ENCODE measurements at regions not wholly inside any gene's neighbourhood (a gene's known extent, or its start where the extent isn't known, plus 50 kb on each side); places are given as distances from the start of the nearest gene placed in this dataset.

DNA sequence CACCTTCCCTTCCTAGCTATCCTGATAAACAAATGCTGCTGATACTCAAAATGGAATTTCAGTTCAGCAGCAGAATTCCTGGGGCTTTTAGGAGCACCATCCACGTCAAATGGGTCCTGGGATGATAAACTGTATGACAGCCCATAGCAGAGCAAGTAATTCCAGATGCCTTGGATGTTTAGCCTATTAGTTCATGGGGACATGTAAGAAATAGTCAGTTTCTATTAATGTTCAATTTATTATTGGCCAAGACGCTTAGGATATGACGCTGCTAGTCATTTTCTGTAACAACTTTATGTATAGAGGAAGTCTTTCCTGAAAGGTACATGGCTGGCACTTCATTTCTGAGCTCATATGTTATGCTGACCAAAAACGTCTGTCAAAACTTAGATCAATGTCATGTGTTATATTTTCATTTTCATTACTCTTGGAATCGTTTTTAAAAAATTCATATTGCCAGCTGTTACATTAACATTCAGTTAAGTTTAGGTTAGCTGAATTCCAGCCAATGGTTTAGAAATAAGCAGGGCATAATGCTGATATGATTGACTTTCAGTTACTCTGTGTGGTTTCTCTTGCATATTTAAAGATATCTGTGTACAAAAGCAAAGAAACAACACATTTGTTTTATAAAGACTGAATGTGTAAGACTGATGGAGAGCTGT, 243.8 kb downstream of the CSNK1G3 start:
- Histone ChIP-seq H3K9me3 (ENCODE audit: control insufficient read depth in 1 of 2, insufficient read depth in 1 of 2, low read depth in 1 of 2, low read length in 2 of 2) (no peaks in the 10 kb centered on the region; a peak in 1 of 4 replicates), H3K36me3 (ENCODE audit: control insufficient read depth in 1 of 2, insufficient read depth in 2 of 2, low read length in 2 of 2) (no peaks in the 10 kb centered on the region), H4K20me1 (ENCODE audit: insufficient read depth) (no peaks in the 10 kb centered on the region), H3K4me1 (ENCODE audit: control insufficient read depth in 1 of 2, insufficient read depth in 2 of 2, low read length in 2 of 2) (no peaks in the 10 kb centered on the region), H3K4me2 (ENCODE audit: low read length) (no peak overlapping the region), H3K4me3 (replicated peaks in 1 of 2; ENCODE audit: low read depth in 1 of 2, low read length in 2 of 2) (no peak overlapping the region), H3K27me3 (ENCODE audit: insufficient read depth, low read length) (no peaks in the 10 kb centered on the region), H3K9me2 (ENCODE audit: insufficient read depth) (no peaks in the 10 kb centered on the region), H3K9ac (ENCODE audit: low read length) (no peak overlapping the region), H3K79me2 (ENCODE audit: insufficient read depth, low read length) (no peaks in the 10 kb centered on the region), H2AFZ (ENCODE audit: low read depth, low read length, poor library complexity, severe bottlenecking) (no peak overlapping the region), H3K27ac (ENCODE audit: low read depth, low read length) (no peak overlapping the region)
- intact Hi-C loops (cut with micrococcal nuclease), result no loop called here
- CTCF ChIA-PET, result interaction anchor here (0.7 kb wide), 1 partner anchor 21 kb away, joined by 3 read pairs; no protein-coding TSS in a partner anchor
- POLR2A ChIA-PET, result no interaction called here
- no peak for ATAC-seq
- BruUV-seq (replicated peaks), result no TSS peak
- TF ChIP-seq EZH2 (IDR thresholded peaks at IDR 0.05) (no peak), POLR2A (IDR thresholded peaks at IDR 0.05; ENCODE audit: borderline replicate concordance, extremely low read depth, insufficient read depth, insufficient read length) (no peak), EZH2phosphoT487 (IDR thresholded peaks at IDR 0.05; ENCODE audit: borderline replicate concordance) (no peak), YY1 (IDR thresholded peaks at IDR 0.05; ENCODE audit: extremely low read depth, insufficient replicate concordance, low read depth, low read length) (no peak)
- TF ChIP-seq, protein P1, sequence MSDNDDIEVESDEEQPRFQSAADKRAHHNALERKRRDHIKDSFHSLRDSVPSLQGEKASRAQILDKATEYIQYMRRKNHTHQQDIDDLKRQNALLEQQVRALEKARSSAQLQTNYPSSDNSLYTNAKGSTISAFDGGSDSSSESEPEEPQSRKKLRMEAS (IDR thresholded peaks at IDR 0.05), result no peak
- RAD21 ChIA-PET (ENCODE audit: low non-redundant PET in 1 of 2, low total read pairs in 2 of 2, uncharacterized antibody in 2 of 2, unreplicated experiment in 2 of 2), result no interaction called here
- no peak for DNase-seq (ENCODE audit: low read depth, low spot score)

DNA sequence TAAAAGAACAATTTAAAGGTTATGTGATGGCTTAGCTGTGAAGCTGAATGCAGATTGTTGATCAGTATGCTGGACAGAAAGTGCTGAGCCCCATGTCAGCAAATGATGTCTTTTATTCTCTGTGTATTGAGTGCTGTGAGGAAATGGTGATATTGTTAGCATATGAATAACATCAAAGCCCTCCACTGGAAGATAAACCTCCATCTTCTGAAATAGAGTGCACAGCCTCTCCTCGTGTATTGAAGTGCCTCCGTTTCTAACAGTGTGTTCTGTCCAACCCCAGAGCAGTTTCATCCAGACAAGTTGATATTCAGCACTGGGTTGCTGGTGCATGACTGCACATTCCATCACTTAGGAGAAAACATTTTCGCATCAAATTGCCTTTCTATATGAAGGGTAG, 242.9 kb downstream of the CSNK1G3 start:
- no peak overlapping the region for H3K9ac ChIP-seq (ENCODE audit: low read length)
- H3K36me3 ChIP-seq (ENCODE audit: control insufficient read depth in 1 of 2, insufficient read depth in 2 of 2, low read length in 2 of 2), result no peaks in the 10 kb centered on the region
- intact Hi-C loops (cut with micrococcal nuclease), result no loop called here
- no peaks in the 10 kb centered on the region for H4K20me1 ChIP-seq (ENCODE audit: insufficient read depth)
- DNase-seq (ENCODE audit: low read depth, low spot score), result no peak
- RAD21 ChIA-PET (ENCODE audit: low non-redundant PET in 1 of 2, low total read pairs in 2 of 2, uncharacterized antibody in 2 of 2, unreplicated experiment in 2 of 2), result no interaction called here
- H3K9me3 ChIP-seq (ENCODE audit: control insufficient read depth in 1 of 2, insufficient read depth in 1 of 2, low read depth in 1 of 2, low read length in 2 of 2), result no peaks in the 10 kb centered on the region; a peak in 1 of 4 replicates
- H3K4me3 ChIP-seq (replicated peaks in 1 of 2; ENCODE audit: low read depth in 1 of 2, low read length in 2 of 2), result no peak overlapping the region
- H3K27ac ChIP-seq (ENCODE audit: low read depth, low read length), result no peak overlapping the region
- no peaks in the 10 kb centered on the region for H3K9me2 ChIP-seq (ENCODE audit: insufficient read depth)
- H3K4me1 ChIP-seq (ENCODE audit: control insufficient read depth in 1 of 2, insufficient read depth in 2 of 2, low read length in 2 of 2), result no peaks in the 10 kb centered on the region
- H3K27me3 ChIP-seq (ENCODE audit: insufficient read depth, low read length), result no peaks in the 10 kb centered on the region
- no TSS peak for BruUV-seq (replicated peaks)
- TF ChIP-seq SRF (IDR thresholded peaks at IDR 0.05; ENCODE audit: low read depth) (no peak), POLR2A (IDR thresholded peaks at IDR 0.05; ENCODE audit: borderline replicate concordance, extremely low read depth, insufficient read depth, insufficient read length) (no peak), EZH2phosphoT487 (IDR thresholded peaks at IDR 0.05; ENCODE audit: borderline replicate concordance) (no peak)
- TF ChIP-seq, protein P2, sequence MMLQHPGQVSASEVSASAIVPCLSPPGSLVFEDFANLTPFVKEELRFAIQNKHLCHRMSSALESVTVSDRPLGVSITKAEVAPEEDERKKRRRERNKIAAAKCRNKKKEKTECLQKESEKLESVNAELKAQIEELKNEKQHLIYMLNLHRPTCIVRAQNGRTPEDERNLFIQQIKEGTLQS (IDR thresholded peaks at IDR 0.05), result no peak
- H3K4me2 ChIP-seq (ENCODE audit: low read length), result no peak overlapping the region
- ATAC-seq, result no peak
- CTCF ChIA-PET, result no interaction called here
- H3K79me2 ChIP-seq (ENCODE audit: insufficient read depth, low read length), result no peaks in the 10 kb centered on the region
- no peak overlapping the region for H2AFZ ChIP-seq (ENCODE audit: low read depth, low read length, poor library complexity, severe bottlenecking)
- POLR2A ChIA-PET, result no interaction called here

All from HCT116 (cell line).